Endothelial cell of umbilical vein (primary cell): ENCODE measurements at regions not wholly inside any gene's neighbourhood (a gene's known extent, or its start where the extent isn't known, plus 50 kb on each side); places are given as distances from the start of the nearest gene placed in this dataset.

ENCODE experiments used
- BruUV-seq: library from RNA; stranded (reverse); fragments of 400-500 nt; replicated peaks from 2 replicates; lab custom pipeline; 2021; lab: Mats Ljungman, UMichigan
- CTCF ChIA-PET: fragments of 300-600, 350-600 bp; sonication (Branson Sonifier 250); formaldehyde crosslinking; loops from one replicate; lab custom pipeline; 2021; ENCODE audit warnings: antibody characterized with exemption, inconsistent platforms; lab: Charles Lee
- POLR2A ChIA-PET: fragments of 300-600, 350-600 bp; sonication (Branson Sonifier 250); formaldehyde crosslinking; loops from one replicate; lab custom pipeline; 2021; ENCODE audit warnings: antibody characterized with exemption, inconsistent platforms; lab: Charles Lee
- DNase-seq: peaks from one replicate; pipeline ENCODE4 v3.0.0-alpha.2; 2011; ENCODE audit warnings: low read depth, low spot score
- FAIRE-seq: peaks from 2 replicates; lab custom pipeline; 2011; peaks lifted over from hg19 to GRCh38; lab: Jason Lieb, UNC
- H2AFZ ChIP-seq: 2 replicates; pipeline ENCODE4 v1.6.0; 2012; ENCODE audit warnings: low read depth, low read length, control low read depth, inconsistent platforms
- H3K27ac ChIP-seq: 2 replicates; pipeline ENCODE4 v1.5.1; 2011; ENCODE audit warnings: low read depth, mild to moderate bottlenecking, control low read depth, low read length, moderate library complexity; ENCODE audit not compliant: insufficient read depth
- H3K27me3 ChIP-seq, 2 experiments: 2 replicates each; pipeline versions ENCODE4 v1.6.0 to v1.6.1; 2011; ENCODE audit warnings: low read length in 2 of 2, mixed read lengths in 1 of 2; ENCODE audit not compliant: control insufficient read depth in 2 of 2, insufficient read depth in 2 of 2
- H3K36me3 ChIP-seq, 2 experiments: 2 replicates in 1 of 2; 3 replicates in 1 of 2; pipeline ENCODE4 v1.5.1; 2011; ENCODE audit warnings: low read length in 2 of 2, mild to moderate bottlenecking in 1 of 2, moderate library complexity in 1 of 2; ENCODE audit not compliant: control insufficient read depth in 2 of 2, insufficient read depth in 2 of 2; ENCODE audit errors: extremely low read depth in 1 of 2
- H3K4me1 ChIP-seq: 3 replicates; pipeline ENCODE4 v1.5.1; 2011; ENCODE audit warnings: mild to moderate bottlenecking, low read length; ENCODE audit not compliant: control insufficient read depth, insufficient read depth; ENCODE audit errors: extremely low read depth
- H3K4me2 ChIP-seq: 2 replicates; pipeline ENCODE4 v1.6.1; 2011; ENCODE audit warnings: low read length, control low read depth, mixed read lengths; ENCODE audit not compliant: insufficient read depth
- H3K4me3 ChIP-seq, 3 experiments: fragments of 200-600 bp in 1 of 3; sonication (generic), shearing (Covaris generic) in 1 of 3; replicated peaks in 1 of 3; 2 replicates each; pipeline ENCODE4 v1.5.1; 2011 to 2016; ENCODE audit warnings: control low read depth in 3 of 3, low read length in 3 of 3, mild to moderate bottlenecking in 2 of 3, inconsistent platforms in 1 of 3, low read depth in 1 of 3, moderate library complexity in 1 of 3; ENCODE audit not compliant: insufficient read depth in 1 of 3
- H3K79me2 ChIP-seq: 2 replicates; pipeline ENCODE4 v1.6.0; 2012; ENCODE audit warnings: low read length, inconsistent platforms; ENCODE audit not compliant: control insufficient read depth, insufficient read depth
- H3K9ac ChIP-seq: replicated peaks from 2 replicates; pipeline ENCODE3; 2011; ENCODE audit warnings: low read length, control low read depth; ENCODE audit not compliant: insufficient read depth; ENCODE audit errors: extremely low read depth
- H3K9me1 ChIP-seq: replicated peaks from 3 replicates; pipeline ENCODE4 v1.6.0; 2011; ENCODE audit warnings: mild to moderate bottlenecking, low read length; ENCODE audit not compliant: control insufficient read depth, insufficient read depth; ENCODE audit errors: extremely low read depth
- H3K9me3 ChIP-seq: replicated peaks from 2 replicates; pipeline ENCODE4 v1.5.1; 2012; ENCODE audit warnings: low read length, inconsistent platforms; ENCODE audit not compliant: control insufficient read depth, insufficient read depth
- H4K20me1 ChIP-seq: replicated peaks from 2 replicates; pipeline ENCODE3; 2011; ENCODE audit warnings: mild to moderate bottlenecking, low read length; ENCODE audit not compliant: control insufficient read depth, insufficient read depth; ENCODE audit errors: extremely low read depth
- CTCF ChIP-seq, 2 donors: IDR thresholded peaks; 1 replicate in 1 of 2; 2 replicates in 1 of 2; pipeline ENCODE4 v1.5.1; 2011; ENCODE audit warnings: low read length in 2 of 2, mild to moderate bottlenecking in 2 of 2, moderate library complexity in 2 of 2, control low read depth in 1 of 2, inconsistent platforms in 1 of 2, low read depth in 1 of 2; ENCODE audit not compliant: insufficient read depth in 1 of 2; ENCODE audit errors: extremely low read depth in 1 of 2
- EZH2 ChIP-seq: IDR thresholded peaks from 2 replicates; pipeline ENCODE4 v1.6.1; 2012; ENCODE audit warnings: borderline replicate concordance, low read depth, mild to moderate bottlenecking, moderate library complexity, low read length, inconsistent platforms; ENCODE audit not compliant: severe bottlenecking
- FOS ChIP-seq: IDR thresholded peaks from 2 replicates; pipeline ENCODE4 v1.6.1; 2011; ENCODE audit warnings: mild to moderate bottlenecking, low read length, moderate library complexity, borderline replicate concordance; ENCODE audit not compliant: insufficient read depth
- GATA2 ChIP-seq: IDR thresholded peaks from 2 replicates; pipeline ENCODE4 v1.7.0; 2011; ENCODE audit warnings: low read depth, mild to moderate bottlenecking, moderate library complexity, mixed read lengths, low read length; ENCODE audit not compliant: insufficient read length, insufficient read depth
- JUN ChIP-seq: IDR thresholded peaks from 2 replicates; pipeline ENCODE4 v1.6.1; 2011; ENCODE audit warnings: borderline replicate concordance, low read depth; ENCODE audit not compliant: insufficient read length, insufficient read depth
- MAX ChIP-seq: IDR thresholded peaks from 2 replicates; pipeline ENCODE4 v1.6.1; 2011; ENCODE audit not compliant: insufficient read depth, insufficient read length
- MYC ChIP-seq: IDR thresholded peaks from one replicate; pipeline ENCODE4 v1.6.1; 2011; ENCODE audit warnings: mild to moderate bottlenecking, low read depth, low read length
- POLR2A ChIP-seq: IDR thresholded peaks from 2 replicates; pipeline ENCODE4 v1.6.1; 2012; ENCODE audit warnings: low read depth, mild to moderate bottlenecking, control low read depth, low read length
- POLR2AphosphoS5 ChIP-seq: IDR thresholded peaks from 2 replicates; pipeline ENCODE4 v1.6.1; 2012; ENCODE audit warnings: low read depth, mild to moderate bottlenecking, control low read depth, low read length, moderate library complexity; ENCODE audit not compliant: insufficient read depth
- dilution Hi-C: fragments of 300-500 bp; cut with MboI; formaldehyde crosslinking; loops from one replicate; pipeline ENCODE4 v1.15.0; 2019; ENCODE audit warnings: low sequenced_read_pairs; ENCODE audit not compliant: extremely low pct_ligation_motif_present
- intact Hi-C: fragments of 100-400 bp; cut with micrococcal nuclease; formaldehyde crosslinking; loops from one replicate; pipeline ENCODE4 v1.10.0; 2022

GRCh38 chr1:79982211-79982610 is 975.7 kb upstream of the ADGRL4 start:
- FAIRE-seq, result no peak
- no peaks in the 10 kb centered on the region for H3K79me2 ChIP-seq
- intact Hi-C loops, result no loop called here
- dilution Hi-C loops, result no loop called here
- no peak overlapping the region for H3K27ac ChIP-seq
- H3K9me1 ChIP-seq, result no peaks in the 10 kb centered on the region
- BruUV-seq, result no TSS peak
- H3K4me1 ChIP-seq, result no peaks in the 10 kb centered on the region
- no peaks in the 10 kb centered on the region for H4K20me1 ChIP-seq
- ChIA-PET CTCF (no interaction called here), POLR2A (no interaction called here)
- TF ChIP-seq POLR2A (no peak), MAX (no peak), JUN (no peak), EZH2 (no peak), FOS (no peak), POLR2AphosphoS5 (no peak), MYC (no peak), GATA2 (no peak), CTCF (IDR thresholded peaks at IDR 0.05; ENCODE audit: extremely low read depth in 1 of 2, insufficient read depth in 1 of 2, low read depth in 1 of 2, low read length in 2 of 2) (no peak)
- DNase-seq, result peak; percentile 87
- peak overlapping the region; percentile 32 for H2AFZ ChIP-seq
- no peaks in the 10 kb centered on the region for H3K27me3 ChIP-seq
- H3K4me2 ChIP-seq, result no peak overlapping the region
- no peaks in the 10 kb centered on the region for H3K9me3 ChIP-seq
- no peak overlapping the region for H3K4me3 ChIP-seq
- no peaks in the 10 kb centered on the region for H3K36me3 ChIP-seq
- no peak overlapping the region for H3K9ac ChIP-seq
